Astrocyte (in vitro differentiated cells and primary cell): ENCODE measurements at regions not wholly inside any gene's neighbourhood (a gene's known extent, or its start where the extent isn't known, plus 50 kb on each side); places are given as distances from the start of the nearest gene placed in this dataset.

ENCODE experiments used
- CTCF ChIP-seq: IDR thresholded peaks from 2 replicates; pipeline ENCODE4 v1.5.1; 2011; ENCODE audit warnings: low read depth, mild to moderate bottlenecking, inconsistent platforms, low read length, moderate library complexity; ENCODE audit not compliant: insufficient read depth
- EZH2 ChIP-seq: IDR thresholded peaks from 2 replicates; pipeline ENCODE4 v1.6.1; 2012; ENCODE audit warnings: mild to moderate bottlenecking, low read length, inconsistent platforms; ENCODE audit not compliant: insufficient read depth

GRCh38 chrX:88603237-88603636, 143.8 kb upstream of the CPXCR1 start:
- TF ChIP-seq CTCF (no peak), EZH2 (no peak)
